Spleen (tissue), 11 donors: ENCODE measurements at regions not wholly inside any gene's neighbourhood (a gene's known extent, or its start where the extent isn't known, plus 50 kb on each side); places are given as distances from the start of the nearest gene placed in this dataset.

Experiments
- DNase-seq: peaks from one replicate; pipeline ENCODE4 v3.0.0-alpha.2; 2020
- H3K27ac ChIP-seq, 8 donors: fragments of 200-600 bp; sonication (generic) in 7 of 8; 1 replicate in 4 of 8; 2 replicates in 4 of 8; pipeline versions ENCODE4 v1.5.0 to v1.8.0; 2016 to 2021; ENCODE audit warnings: inconsistent platforms in 4 of 8, mild to moderate bottlenecking in 4 of 8, moderate library complexity in 1 of 8
- H3K27me3 ChIP-seq, 7 donors: fragments of 200-600 bp; sonication (generic) in 6 of 7; replicated peaks in 1 of 7; 1 replicate in 4 of 7; 2 replicates in 3 of 7; pipeline versions ENCODE4 v1.5.0 to v1.8.0; 2016 to 2021; ENCODE audit warnings: inconsistent platforms in 3 of 7, mild to moderate bottlenecking in 1 of 7
- H3K36me3 ChIP-seq, 6 donors: fragments of 200-600 bp; sonication (generic) in 5 of 6; 1 replicate in 4 of 6; 2 replicates in 2 of 6; pipeline versions ENCODE4 v1.5.0 to v1.8.0; 2016 to 2021; ENCODE audit warnings: inconsistent platforms in 2 of 6
- H3K4me1 ChIP-seq, 6 donors: fragments of 200-600 bp; sonication (generic) in 5 of 6; 1 replicate in 3 of 6; 2 replicates in 3 of 6; pipeline versions ENCODE4 v1.5.0 to v1.8.0; 2016 to 2021; ENCODE audit warnings: inconsistent platforms in 3 of 6
- H3K4me3 ChIP-seq, 8 donors: fragments of 200-600 bp; sonication (generic) in 7 of 8; 1 replicate in 4 of 8; 2 replicates in 4 of 8; pipeline versions ENCODE4 v1.5.0 to v1.8.0; 2016 to 2021; ENCODE audit warnings: inconsistent platforms in 4 of 8, mild to moderate bottlenecking in 4 of 8, moderate library complexity in 2 of 8
- H3K9me3 ChIP-seq, 8 donors: fragments of 200-600 bp; sonication (generic) in 7 of 8; 1 replicate in 4 of 8; 2 replicates in 4 of 8; pipeline versions ENCODE4 v1.5.0 to v1.8.0; 2016 to 2021; ENCODE audit warnings: inconsistent platforms in 4 of 8
- CTCF ChIP-seq, 11 experiments: fragments of 200-600 bp in 7 of 11; fragments of 450-650 bp in 4 of 11; sonication (generic) in 4 of 11; IDR thresholded peaks in 8 of 11; conservative IDR thresholded peaks in 3 of 11; 1 replicate in 7 of 11; 2 replicates in 4 of 11; pipeline versions ENCODE4 v1.4.0 to v1.8.0; 2016 to 2021; ENCODE audit warnings: antibody characterized with exemption in 11 of 11, inconsistent platforms in 4 of 11, mild to moderate bottlenecking in 1 of 11
- POLR2A ChIP-seq, 3 donors: fragments of 450-650 bp; IDR thresholded peaks; one replicate each; pipeline ENCODE4 v1.5.1; 2017; ENCODE audit warnings: antibody characterized with exemption in 3 of 3, mild to moderate bottlenecking in 1 of 3
- POLR2AphosphoS5 ChIP-seq, 3 donors: sonication (generic); formaldehyde crosslinking; IDR thresholded peaks; one replicate each; pipeline ENCODE4 v1.5.1; 2017; ENCODE audit warnings: antibody characterized with exemption in 3 of 3
- WGBS, 5 donors: extraction: QIAGEN DNeasy Blood & Tissue Kit in 3 of 5; methylation state at CpG; one replicate each; pipeline versions ENCODE4 v1.1.5 to v1.1.7; 2013 to 2018; 5-methylcytosine and 5-hydroxymethylcytosine counted together
- intact Hi-C: fragments of 100-400 bp; cut with DNase I; formaldehyde crosslinking; loops from one replicate; pipeline ENCODE4 v1.15.0; 2023; ENCODE audit warnings: low total_unique reads
- donor health status: healthy with polysubstance abuse.
- donor health status: DM: no; HTN: no; CAD: no; lungs with moderate emphysema.
- donor health status: DM: no; HTN: no; CAD: no.
- donor health status: Bipolar disorder and iron deficiency.
- donor health status: healthy.
- donor health status: DM: no; HTN: no; CAD: no.
- donor health status: DM: yes; HTN: yes; CAD: no.

- DNase-seq: no peak
- H3K36me3 ChIP-seq: no peaks in the 10 kb centered on the region
- H3K4me3 ChIP-seq: no peak overlapping the region
- intact Hi-C loops: no loop called here
- TF ChIP-seq CTCF (IDR thresholded peaks at IDR 0.05 in 8 of 11, conservative IDR thresholded peaks at IDR 0.05 in 3 of 11) (no peak), POLR2AphosphoS5 (IDR thresholded peaks at IDR 0.05) (no peak), POLR2A (IDR thresholded peaks at IDR 0.05) (no peak)
- H3K4me1 ChIP-seq: no peaks in the 10 kb centered on the region
- WGBS, 5 donors: 67 to 79% (median 72%) methylated on average over 4 of the region's 4 CpGs
- H3K27ac ChIP-seq: no peak overlapping the region
- no peaks in the 10 kb centered on the region for H3K27me3 ChIP-seq
- H3K9me3 ChIP-seq: peaks cover 0 to 10% (median 0%) of the 10 kb centered on the region in 8 donors
These were observed 425.5 kb downstream of the BCKDHB start for GRCh38 chr6:80531681-80532619.

- H3K27me3 ChIP-seq: no peaks in the 10 kb centered on the region
- no peaks in the 10 kb centered on the region for H3K4me1 ChIP-seq
- no peaks in the 10 kb centered on the region for H3K9me3 ChIP-seq
- no peak for DNase-seq
- WGBS, 5 donors: 83 to 88% (median 83%) methylated on average over 3 of the region's 3 CpGs
- TF ChIP-seq POLR2A (IDR thresholded peaks at IDR 0.05) (no peak), CTCF (IDR thresholded peaks at IDR 0.05 in 8 of 11, conservative IDR thresholded peaks at IDR 0.05 in 3 of 11) (no peak), POLR2AphosphoS5 (IDR thresholded peaks at IDR 0.05) (no peak)
- no peak overlapping the region for H3K27ac ChIP-seq
- H3K4me3 ChIP-seq: no peak overlapping the region
- intact Hi-C loops: no loop called here
- H3K36me3 ChIP-seq: no peaks in the 10 kb centered on the region
These were observed 423.6 kb downstream of the BCKDHB start for GRCh38 chr6:80530103-80530502.

GRCh38 chr6:80528115-80528514, 421.6 kb downstream of the BCKDHB start:
- Histone ChIP-seq H3K4me1 (peaks cover 0 to 10% (median 0%) of the 10 kb centered on the region in 6 donors), H3K9me3 (no peaks in the 10 kb centered on the region), H3K27ac (no peak overlapping the region), H3K27me3 (no peaks in the 10 kb centered on the region), H3K36me3 (no peaks in the 10 kb centered on the region), H3K4me3 (no peak overlapping the region)
- intact Hi-C loops: no loop called here
- TF ChIP-seq CTCF (IDR thresholded peaks at IDR 0.05 in 8 of 11, conservative IDR thresholded peaks at IDR 0.05 in 3 of 11): no peak
- no peak for TF ChIP-seq POLR2A (IDR thresholded peaks at IDR 0.05)
- no peak for TF ChIP-seq POLR2AphosphoS5 (IDR thresholded peaks at IDR 0.05)
- no peak for DNase-seq

- Histone ChIP-seq H3K9me3 (no peaks in the 10 kb centered on the region), H3K4me1 (peaks cover 0 to 10% (median 0%) of the 10 kb centered on the region in 6 donors), H3K4me3 (no peak overlapping the region), H3K27me3 (no peaks in the 10 kb centered on the region), H3K27ac (no peak overlapping the region), H3K36me3 (no peaks in the 10 kb centered on the region)
- TF ChIP-seq POLR2AphosphoS5 (IDR thresholded peaks at IDR 0.05): no peak
- no peak for TF ChIP-seq CTCF (IDR thresholded peaks at IDR 0.05 in 8 of 11, conservative IDR thresholded peaks at IDR 0.05 in 3 of 11)
- no peak for TF ChIP-seq POLR2A (IDR thresholded peaks at IDR 0.05)
- WGBS, 5 donors: 74 to 87% (median 81%) methylated on average over 7 of the region's 7 CpGs
- no peak for DNase-seq
- intact Hi-C loops: no loop called here
These were observed 421.1 kb downstream of the BCKDHB start for GRCh38 chr6:80527552-80528052.
